Esophagus muscularis mucosa (tissue), 3 donors: ENCODE measurements at regions not wholly inside any gene's neighbourhood (a gene's known extent, or its start where the extent isn't known, plus 50 kb on each side); places are given as distances from the start of the nearest gene placed in this dataset.

ENCODE experiments used
- CTCF ChIP-seq, 3 experiments: fragments of 200-600 bp in 2 of 3; fragments of 450-650 bp in 1 of 3; sonication (generic) in 2 of 3; IDR thresholded peaks; one replicate each; pipeline ENCODE4 v1.5.1; 2017 to 2019; ENCODE audit warnings: antibody characterized with exemption in 3 of 3, mild to moderate bottlenecking in 2 of 3, moderate library complexity in 1 of 3
- POLR2A ChIP-seq: fragments of 450-650 bp; IDR thresholded peaks from one replicate; pipeline ENCODE4 v1.6.1; 2017; ENCODE audit warnings: antibody characterized with exemption, moderate library complexity, mild to moderate bottlenecking, low read depth

- no peak for TF ChIP-seq POLR2A
- TF ChIP-seq CTCF (IDR thresholded peaks at IDR 0.05) = no peak
These were observed 946.3 kb downstream of the DTWD2 start for GRCh38 chr5:118042076-118042475.
